Peyer's patch (tissue), 4 donors: ENCODE measurements at regions not wholly inside any gene's neighbourhood (a gene's known extent, or its start where the extent isn't known, plus 50 kb on each side); places are given as distances from the start of the nearest gene placed in this dataset.

ENCODE experiments used
- POLR2A ChIP-seq, 2 donors: fragments of 450-650 bp; IDR thresholded peaks; one replicate each; pipeline ENCODE4 v1.5.1; 2017; ENCODE audit warnings: antibody characterized with exemption in 2 of 2, mild to moderate bottlenecking in 2 of 2, moderate library complexity in 2 of 2
- TF ChIP-seq, protein P1 (sequence below), 6 experiments: fragments of 450-650 bp in 4 of 6; fragments of 200-600 bp in 2 of 6; sonication (generic) in 1 of 6; IDR thresholded peaks; one replicate each; pipeline ENCODE4 v1.5.1; 2017 to 2019; ENCODE audit warnings: antibody characterized with exemption in 6 of 6, mild to moderate bottlenecking in 3 of 6, moderate library complexity in 1 of 6

DNA sequence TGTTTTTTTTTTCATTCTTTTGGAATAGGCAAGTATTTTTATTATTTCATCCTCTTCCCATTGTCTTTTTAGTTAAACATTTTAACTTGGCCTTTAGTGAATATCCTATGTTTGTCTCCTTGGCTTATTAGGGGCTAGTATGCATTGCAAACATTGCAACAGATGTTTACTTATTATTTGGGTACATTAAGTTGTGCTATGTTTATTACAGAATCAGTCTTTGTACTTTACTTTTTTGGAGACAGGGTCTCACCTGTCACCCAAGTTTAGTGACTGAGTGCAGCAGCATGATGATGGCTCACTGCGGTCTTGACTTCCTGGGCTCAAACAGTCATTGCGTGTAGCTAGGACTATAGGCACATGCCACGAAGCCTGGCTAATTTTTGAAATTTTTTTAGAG, 51.1 kb upstream of the NUDT6 start:
- no peak for TF ChIP-seq POLR2A (IDR thresholded peaks at IDR 0.05)
- TF ChIP-seq, protein P1, sequence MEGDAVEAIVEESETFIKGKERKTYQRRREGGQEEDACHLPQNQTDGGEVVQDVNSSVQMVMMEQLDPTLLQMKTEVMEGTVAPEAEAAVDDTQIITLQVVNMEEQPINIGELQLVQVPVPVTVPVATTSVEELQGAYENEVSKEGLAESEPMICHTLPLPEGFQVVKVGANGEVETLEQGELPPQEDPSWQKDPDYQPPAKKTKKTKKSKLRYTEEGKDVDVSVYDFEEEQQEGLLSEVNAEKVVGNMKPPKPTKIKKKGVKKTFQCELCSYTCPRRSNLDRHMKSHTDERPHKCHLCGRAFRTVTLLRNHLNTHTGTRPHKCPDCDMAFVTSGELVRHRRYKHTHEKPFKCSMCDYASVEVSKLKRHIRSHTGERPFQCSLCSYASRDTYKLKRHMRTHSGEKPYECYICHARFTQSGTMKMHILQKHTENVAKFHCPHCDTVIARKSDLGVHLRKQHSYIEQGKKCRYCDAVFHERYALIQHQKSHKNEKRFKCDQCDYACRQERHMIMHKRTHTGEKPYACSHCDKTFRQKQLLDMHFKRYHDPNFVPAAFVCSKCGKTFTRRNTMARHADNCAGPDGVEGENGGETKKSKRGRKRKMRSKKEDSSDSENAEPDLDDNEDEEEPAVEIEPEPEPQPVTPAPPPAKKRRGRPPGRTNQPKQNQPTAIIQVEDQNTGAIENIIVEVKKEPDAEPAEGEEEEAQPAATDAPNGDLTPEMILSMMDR (IDR thresholded peaks at IDR 0.05) = no peak
